Muscle layer of colon (tissue), 2 donors: ENCODE measurements at regions not wholly inside any gene's neighbourhood (a gene's known extent, or its start where the extent isn't known, plus 50 kb on each side); places are given as distances from the start of the nearest gene placed in this dataset.

Source experiments
- H3K27ac ChIP-seq: one replicate; pipeline ENCODE4 v1.7.0; 2013; ENCODE audit warnings: low read depth, mild to moderate bottlenecking, low read length, moderate library complexity
- H3K27me3 ChIP-seq, 2 donors: one replicate each; pipeline ENCODE4 v1.7.0; 2013; ENCODE audit warnings: low read length in 2 of 2, mild to moderate bottlenecking in 2 of 2; ENCODE audit not compliant: insufficient read depth in 2 of 2, control insufficient read depth in 1 of 2
- H3K36me3 ChIP-seq: one replicate; pipeline ENCODE4 v1.7.0; 2013; ENCODE audit warnings: mild to moderate bottlenecking, low read length; ENCODE audit not compliant: insufficient read depth
- H3K4me1 ChIP-seq: one replicate; pipeline ENCODE4 v1.7.0; 2013; ENCODE audit warnings: mild to moderate bottlenecking, low read length; ENCODE audit not compliant: insufficient read depth
- H3K4me3 ChIP-seq, 2 donors: one replicate each; pipeline ENCODE4 v1.7.0; 2013; ENCODE audit warnings: low read length in 2 of 2, low read depth in 1 of 2, mild to moderate bottlenecking in 1 of 2, moderate library complexity in 1 of 2
- H3K9ac ChIP-seq: one replicate; pipeline ENCODE4 v1.7.0; 2013; ENCODE audit warnings: low read length
- H3K9me3 ChIP-seq: one replicate; pipeline ENCODE4 v1.7.0; 2013; ENCODE audit warnings: mild to moderate bottlenecking, low read length
- donor health status: abdominal sarcoma.
- donor health status: Adenocarcinoma of cecum.

DNA sequence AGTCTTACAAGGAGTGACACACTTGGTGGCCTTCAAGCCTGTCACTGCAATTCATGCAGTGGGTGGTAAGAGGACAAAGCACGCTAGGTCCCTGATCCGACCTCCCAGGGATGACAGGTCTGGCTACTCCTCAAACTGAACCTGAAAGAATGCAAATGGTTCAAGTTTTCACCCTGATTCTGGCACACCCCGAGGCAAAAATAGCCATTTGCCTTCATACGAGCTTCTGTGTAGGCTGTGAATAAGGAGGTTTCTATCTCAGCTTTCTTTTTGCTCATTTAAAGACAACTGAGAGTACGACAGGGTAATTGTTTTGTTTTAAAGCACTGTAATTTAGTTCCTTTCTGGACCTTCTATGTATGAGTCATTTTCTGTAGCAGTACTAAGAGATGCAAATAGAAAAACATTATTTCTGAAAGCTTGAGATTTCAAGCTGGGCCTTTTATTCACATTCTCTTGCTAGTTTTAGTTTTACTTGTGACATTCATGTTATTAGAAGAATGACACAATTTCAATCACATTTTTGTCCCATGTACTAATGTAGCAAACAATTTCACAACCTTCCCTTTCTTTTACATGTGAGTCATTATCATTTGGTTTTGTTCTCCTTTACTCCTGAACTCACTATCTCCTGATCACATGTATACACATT is 56.6 kb upstream of the FDX1 start:
- H3K27me3 ChIP-seq: no peaks in the 10 kb centered on the region
- no peak overlapping the region for H3K4me3 ChIP-seq
- H3K9ac ChIP-seq: no peak overlapping the region
- no peak overlapping the region for H3K27ac ChIP-seq
- H3K9me3 ChIP-seq: no peaks in the 10 kb centered on the region
- no peaks in the 10 kb centered on the region for H3K36me3 ChIP-seq
- H3K4me1 ChIP-seq: peaks cover 4% of the 10 kb centered on the region

DNA sequence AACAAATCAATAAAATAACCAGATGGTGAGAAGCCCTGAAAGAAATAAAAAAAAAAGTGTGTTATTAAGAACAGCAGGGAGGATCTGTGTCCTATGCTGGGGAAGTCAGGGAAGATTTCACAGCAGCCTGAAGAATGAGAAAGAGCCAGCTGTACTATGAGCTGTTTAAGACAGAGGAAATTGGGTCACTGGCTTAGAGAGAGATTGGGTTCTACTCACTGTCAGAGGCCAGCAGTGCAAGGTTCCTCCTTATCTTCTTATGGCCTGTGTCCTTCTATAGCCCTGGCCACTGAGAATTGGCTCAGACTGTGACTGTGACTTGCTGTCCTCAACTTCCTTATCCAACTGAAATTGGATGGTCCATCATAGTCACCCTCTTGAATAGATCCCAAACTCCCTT is 54.8 kb upstream of the FDX1 start:
- Histone ChIP-seq H3K27me3 (no peaks in the 10 kb centered on the region), H3K4me1 (peaks cover 4% of the 10 kb centered on the region), H3K4me3 (no peak overlapping the region), H3K9me3 (no peaks in the 10 kb centered on the region), H3K9ac (no peak overlapping the region), H3K36me3 (no peaks in the 10 kb centered on the region), H3K27ac (no peak overlapping the region)

- H3K4me1 ChIP-seq: peaks cover 4% of the 10 kb centered on the region
- no peaks in the 10 kb centered on the region for H3K27me3 ChIP-seq
- H3K27ac ChIP-seq: no peak overlapping the region
- H3K9ac ChIP-seq: no peak overlapping the region
- no peaks in the 10 kb centered on the region for H3K36me3 ChIP-seq
- no peak overlapping the region for H3K4me3 ChIP-seq
- no peaks in the 10 kb centered on the region for H3K9me3 ChIP-seq
Observed at GRCh38 chr11:110375351-110375750, 54.4 kb upstream of the FDX1 start.

DNA sequence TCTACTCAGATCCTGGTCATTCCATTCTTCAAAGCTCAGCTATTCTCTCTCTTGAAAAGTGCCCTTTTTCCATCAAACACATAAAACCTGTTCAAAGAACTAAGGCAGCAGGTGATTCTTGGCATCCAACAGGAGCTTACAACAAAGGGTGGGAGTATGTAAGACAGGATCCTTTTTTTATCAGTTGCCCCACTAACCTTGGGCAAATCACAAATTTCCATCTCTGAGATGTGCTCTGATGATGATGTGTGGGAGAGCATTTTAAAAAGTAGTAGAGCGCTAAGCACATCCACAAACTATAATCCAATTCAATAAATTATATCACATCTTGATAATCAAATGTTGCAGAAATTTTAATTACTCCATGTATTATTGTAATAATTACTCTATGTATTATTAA is 53.7 kb upstream of the FDX1 start:
- Histone ChIP-seq H3K27ac (no peak overlapping the region), H3K27me3 (no peaks in the 10 kb centered on the region), H3K4me1 (peaks cover 4% of the 10 kb centered on the region)

DNA sequence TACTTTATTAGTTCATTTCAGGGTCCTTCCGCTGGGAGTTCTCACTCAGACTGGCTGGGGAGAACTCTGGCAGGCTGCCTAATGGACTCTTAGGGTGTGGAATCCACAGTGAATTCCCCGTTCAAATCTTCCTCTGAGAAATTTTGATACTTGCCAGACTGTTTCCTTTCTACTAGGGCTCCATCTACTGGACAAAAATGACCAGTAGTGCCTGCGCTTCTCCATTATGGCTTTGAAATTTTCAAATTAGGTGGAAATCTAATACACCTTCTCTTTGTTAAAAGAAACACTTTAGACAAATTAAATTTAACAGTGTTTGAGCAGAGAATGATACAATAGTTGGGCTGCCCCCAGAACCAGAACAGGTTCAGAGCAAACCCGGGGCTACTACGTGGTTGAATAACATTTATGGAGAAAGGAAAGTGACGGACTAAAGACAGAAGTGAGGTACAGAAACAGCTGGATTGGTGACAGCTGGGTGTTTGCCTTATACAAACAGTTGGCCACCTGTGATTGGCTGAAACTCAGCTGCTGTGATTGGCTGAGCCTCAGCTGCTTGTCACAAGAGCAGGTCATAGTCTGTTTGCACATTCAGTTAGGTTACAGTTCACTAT is 52.9 kb upstream of the FDX1 start:
- no peaks in the 10 kb centered on the region for H3K27me3 ChIP-seq
- H3K9ac ChIP-seq: no peak overlapping the region
- H3K9me3 ChIP-seq: no peaks in the 10 kb centered on the region
- H3K36me3 ChIP-seq: no peaks in the 10 kb centered on the region
- H3K4me3 ChIP-seq: peak overlapping the region in 1 of 2 donors; percentile 33
- peaks cover 4% of the 10 kb centered on the region for H3K4me1 ChIP-seq
- H3K27ac ChIP-seq: no peak overlapping the region

More for the DNA sequence above, 53.7 kb upstream of the FDX1 start:
- Histone ChIP-seq H3K4me3 (no peak overlapping the region), H3K9ac (no peak overlapping the region), H3K36me3 (no peaks in the 10 kb centered on the region), H3K9me3 (no peaks in the 10 kb centered on the region)

- Histone ChIP-seq H3K9ac (no peak overlapping the region), H3K4me1 (peaks cover 4% of the 10 kb centered on the region), H3K4me3 (no peak overlapping the region), H3K9me3 (no peaks in the 10 kb centered on the region), H3K36me3 (no peaks in the 10 kb centered on the region), H3K27ac (no peak overlapping the region), H3K27me3 (no peaks in the 10 kb centered on the region)
Observed at GRCh38 chr11:110377434-110377833, 52.3 kb upstream of the FDX1 start.

- Histone ChIP-seq H3K4me3 (no peak overlapping the region), H3K9ac (no peak overlapping the region), H3K9me3 (no peaks in the 10 kb centered on the region), H3K36me3 (no peaks in the 10 kb centered on the region), H3K27ac (no peak overlapping the region), H3K27me3 (no peaks in the 10 kb centered on the region), H3K4me1 (peaks cover 4% of the 10 kb centered on the region)
Observed at GRCh38 chr11:110379261-110379660, 50.5 kb upstream of the FDX1 start.

- Histone ChIP-seq H3K4me1 (peaks cover 4% of the 10 kb centered on the region), H3K9me3 (no peaks in the 10 kb centered on the region), H3K36me3 (no peaks in the 10 kb centered on the region), H3K27ac (no peak overlapping the region), H3K9ac (no peak overlapping the region), H3K27me3 (no peaks in the 10 kb centered on the region), H3K4me3 (no peak overlapping the region)
Observed at GRCh38 chr11:110379936-110380335, 49.8 kb upstream of the FDX1 start.
